ENCODE measurements at regions not wholly inside any gene's neighbourhood (a gene's known extent, or its start where the extent isn't known, plus 50 kb on each side); places are given as distances from the start of the nearest gene placed in this dataset.

DNA sequence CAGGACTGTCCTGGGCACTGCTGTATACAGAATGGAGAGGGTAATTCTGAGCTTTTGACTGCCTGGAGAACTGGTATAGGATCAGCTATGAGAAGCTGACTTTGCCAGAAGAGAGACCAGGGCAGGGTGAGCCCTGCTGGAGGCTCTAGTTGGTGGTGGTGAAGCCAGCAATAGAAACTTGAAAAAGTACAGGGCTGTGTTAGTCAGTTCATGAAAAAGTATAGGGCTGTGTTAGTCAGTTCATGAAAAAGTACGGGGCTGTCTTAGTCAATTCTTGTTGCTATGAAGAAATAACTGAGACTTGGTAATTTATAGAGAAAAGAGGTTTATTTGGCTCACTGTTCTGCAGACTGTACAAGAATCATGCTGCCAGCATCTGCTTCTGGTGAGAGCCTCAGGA is 63.5 kb upstream of the C2CD4B start:
- Histone ChIP-seq H3K36me3 (ENCODE audit: insufficient read depth, low read length) (no peaks in the 10 kb centered on the region), H3K9me3 (ENCODE audit: low read length) (no peaks in the 10 kb centered on the region), H3K4me1 (ENCODE audit: insufficient read depth, low read length, poor library complexity, severe bottlenecking) (no peaks in the 10 kb centered on the region), H4K20me1 (ENCODE audit: insufficient read depth, low read length) (no peaks in the 10 kb centered on the region), H2AFZ (ENCODE audit: low read length) (no peak overlapping the region), H3K4me3 (ENCODE audit: low read depth, low read length, poor library complexity, severe bottlenecking) (no peak overlapping the region), H3K9me2 (ENCODE audit: insufficient read depth, low read length) (no peaks in the 10 kb centered on the region), H3K4me2 (ENCODE audit: low read length) (no peak overlapping the region), H3K79me2 (ENCODE audit: insufficient read depth, low read depth, low read length) (no peaks in the 10 kb centered on the region), H3K27ac (ENCODE audit: low read depth, low read length, poor library complexity, severe bottlenecking) (no peak overlapping the region)
- ChIA-PET POLR2A (interaction anchor here (0.6 kb wide), 2 partner anchors 48 to 756 kb away, joined by 3 to 4 read pairs; no protein-coding TSS in a partner anchor), CTCF (ENCODE audit: unreplicated experiment) (no interaction called here)
- no TSS peak for BruUV-seq (replicated peaks)
- intact Hi-C loops (cut with micrococcal nuclease; ENCODE audit: unreplicated experiment): no loop called here
- no peak for DNase-seq (ENCODE audit: low spot score)
- TF ChIP-seq, protein P1, sequence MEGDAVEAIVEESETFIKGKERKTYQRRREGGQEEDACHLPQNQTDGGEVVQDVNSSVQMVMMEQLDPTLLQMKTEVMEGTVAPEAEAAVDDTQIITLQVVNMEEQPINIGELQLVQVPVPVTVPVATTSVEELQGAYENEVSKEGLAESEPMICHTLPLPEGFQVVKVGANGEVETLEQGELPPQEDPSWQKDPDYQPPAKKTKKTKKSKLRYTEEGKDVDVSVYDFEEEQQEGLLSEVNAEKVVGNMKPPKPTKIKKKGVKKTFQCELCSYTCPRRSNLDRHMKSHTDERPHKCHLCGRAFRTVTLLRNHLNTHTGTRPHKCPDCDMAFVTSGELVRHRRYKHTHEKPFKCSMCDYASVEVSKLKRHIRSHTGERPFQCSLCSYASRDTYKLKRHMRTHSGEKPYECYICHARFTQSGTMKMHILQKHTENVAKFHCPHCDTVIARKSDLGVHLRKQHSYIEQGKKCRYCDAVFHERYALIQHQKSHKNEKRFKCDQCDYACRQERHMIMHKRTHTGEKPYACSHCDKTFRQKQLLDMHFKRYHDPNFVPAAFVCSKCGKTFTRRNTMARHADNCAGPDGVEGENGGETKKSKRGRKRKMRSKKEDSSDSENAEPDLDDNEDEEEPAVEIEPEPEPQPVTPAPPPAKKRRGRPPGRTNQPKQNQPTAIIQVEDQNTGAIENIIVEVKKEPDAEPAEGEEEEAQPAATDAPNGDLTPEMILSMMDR (conservative IDR thresholded peaks at IDR 0.05; ENCODE audit: low read length): no peak

DNA sequence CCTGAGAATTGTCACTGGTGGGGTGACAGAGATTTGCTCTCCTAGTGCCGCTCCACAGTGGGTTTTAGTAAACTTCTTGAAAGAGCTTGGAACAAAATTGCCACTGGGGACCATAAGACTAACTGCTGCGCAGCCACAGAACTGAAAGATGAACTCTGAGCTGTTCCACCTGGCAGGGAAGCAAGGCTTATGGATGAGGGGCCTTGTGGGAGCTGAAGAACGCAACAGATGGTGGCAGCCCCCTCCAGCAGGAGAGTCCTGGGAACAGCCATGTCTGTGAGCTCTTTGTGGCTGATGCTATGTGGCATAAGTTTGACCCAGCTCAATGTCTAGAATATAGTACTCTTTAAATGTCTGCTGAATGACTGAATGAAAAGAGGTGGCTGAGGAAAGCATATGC is 66.8 kb upstream of the C2CD4B start:
- no peaks in the 10 kb centered on the region for H3K4me1 ChIP-seq (ENCODE audit: insufficient read depth, low read length, poor library complexity, severe bottlenecking)
- ChIA-PET CTCF (ENCODE audit: unreplicated experiment) (no interaction called here), POLR2A (interaction anchor here (0.8 kb wide), 1 partner anchor 17 kb away, joined by 3 read pairs; no protein-coding TSS in a partner anchor)
- H3K4me2 ChIP-seq (ENCODE audit: low read length): no peak overlapping the region
- H3K27ac ChIP-seq (ENCODE audit: low read depth, low read length, poor library complexity, severe bottlenecking): no peak overlapping the region
- no peak for DNase-seq (ENCODE audit: low spot score)
- no peak overlapping the region for H3K4me3 ChIP-seq (ENCODE audit: low read depth, low read length, poor library complexity, severe bottlenecking)
- H3K9me3 ChIP-seq (ENCODE audit: low read length): no peaks in the 10 kb centered on the region
- H3K36me3 ChIP-seq (ENCODE audit: insufficient read depth, low read length): no peaks in the 10 kb centered on the region
- intact Hi-C loops (cut with micrococcal nuclease; ENCODE audit: unreplicated experiment): no loop called here
- BruUV-seq (replicated peaks): no TSS peak
- no peaks in the 10 kb centered on the region for H4K20me1 ChIP-seq (ENCODE audit: insufficient read depth, low read length)
- TF ChIP-seq, protein P1 (conservative IDR thresholded peaks at IDR 0.05; ENCODE audit: low read length): no peak
- no peak for TF ChIP-seq EZH2phosphoT487 (IDR thresholded peaks at IDR 0.05; ENCODE audit: borderline replicate concordance, low read depth, low read length)
- no peaks in the 10 kb centered on the region for H3K9me2 ChIP-seq (ENCODE audit: insufficient read depth, low read length)
- H2AFZ ChIP-seq (ENCODE audit: low read length): no peak overlapping the region
- H3K79me2 ChIP-seq (ENCODE audit: insufficient read depth, low read depth, low read length): no peaks in the 10 kb centered on the region

- H3K4me2 ChIP-seq (ENCODE audit: low read length): no peak overlapping the region
- intact Hi-C loops (cut with micrococcal nuclease; ENCODE audit: unreplicated experiment): no loop called here
- H3K9me2 ChIP-seq (ENCODE audit: insufficient read depth, low read length): no peaks in the 10 kb centered on the region
- no peaks in the 10 kb centered on the region for H4K20me1 ChIP-seq (ENCODE audit: insufficient read depth, low read length)
- H3K27ac ChIP-seq (ENCODE audit: low read depth, low read length, poor library complexity, severe bottlenecking): no peak overlapping the region
- POLR2A ChIA-PET: no interaction called here
- H3K9me3 ChIP-seq (ENCODE audit: low read length): peaks cover 6% of the 10 kb centered on the region; the same call in 1 of the 2 replicates
- CTCF ChIA-PET (ENCODE audit: unreplicated experiment): no interaction called here
- no peak for TF ChIP-seq EZH2phosphoT487 (IDR thresholded peaks at IDR 0.05; ENCODE audit: borderline replicate concordance, low read depth, low read length)
- TF ChIP-seq, protein P1 (conservative IDR thresholded peaks at IDR 0.05; ENCODE audit: low read length): no peak
- no peaks in the 10 kb centered on the region for H3K4me1 ChIP-seq (ENCODE audit: insufficient read depth, low read length, poor library complexity, severe bottlenecking)
- DNase-seq (ENCODE audit: low spot score): no peak
- no TSS peak for BruUV-seq (replicated peaks)
- H2AFZ ChIP-seq (ENCODE audit: low read length): no peak overlapping the region
- no peaks in the 10 kb centered on the region for H3K79me2 ChIP-seq (ENCODE audit: insufficient read depth, low read depth, low read length)
- H3K4me3 ChIP-seq (ENCODE audit: low read depth, low read length, poor library complexity, severe bottlenecking): no peak overlapping the region
- H3K36me3 ChIP-seq (ENCODE audit: insufficient read depth, low read length): no peaks in the 10 kb centered on the region
Observed at GRCh38 chr15:62240121-62241096, 75.3 kb upstream of the C2CD4B start.
